ENCODE measurements at regions not wholly inside any gene's neighbourhood (a gene's known extent, or its start where the extent isn't known, plus 50 kb on each side); places are given as distances from the start of the nearest gene placed in this dataset.

GRCh38 chr10:21078410-21079329 lies 181.6 kb upstream of the NEBL start:
- peak in 7 of 10 donors; percentile 25 to 93 (median 56) for DNase-seq
- intact Hi-C loops (cut with DNase I), result loop anchor here (10.0 kb wide), 1 partner anchor 96 kb away; no protein-coding TSS in a partner anchor

DNA sequence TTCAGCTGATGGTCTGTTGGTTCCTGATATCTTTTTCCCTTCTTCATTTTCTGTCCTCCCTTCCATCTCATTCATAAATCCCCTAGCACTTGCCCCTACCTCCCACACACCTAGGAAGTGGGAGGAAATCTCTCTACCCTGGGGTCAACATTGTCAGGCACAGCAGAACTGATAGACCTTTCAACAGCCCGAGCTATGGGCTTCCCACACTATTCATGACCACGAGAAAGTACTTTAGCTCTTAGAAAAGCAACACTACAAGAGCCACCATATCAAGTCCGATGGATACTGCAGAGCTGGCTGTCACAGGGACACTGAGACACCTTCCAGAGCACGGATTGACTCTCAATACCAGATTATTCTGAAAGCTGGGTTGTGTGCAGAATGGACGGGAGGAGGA lies 180.6 kb upstream of the NEBL start:
- DNase-seq, result no peak
- intact Hi-C loops (cut with DNase I), result loop anchor here (10.0 kb wide), 1 partner anchor 97 kb away; no protein-coding TSS in a partner anchor

GRCh38 chr10:21076381-21076780 lies 179.3 kb upstream of the NEBL start:
- intact Hi-C loops (cut with DNase I), result loop anchor here (10.0 kb wide), 1 partner anchor 98 kb away; no protein-coding TSS in a partner anchor
- no peak for DNase-seq

DNA sequence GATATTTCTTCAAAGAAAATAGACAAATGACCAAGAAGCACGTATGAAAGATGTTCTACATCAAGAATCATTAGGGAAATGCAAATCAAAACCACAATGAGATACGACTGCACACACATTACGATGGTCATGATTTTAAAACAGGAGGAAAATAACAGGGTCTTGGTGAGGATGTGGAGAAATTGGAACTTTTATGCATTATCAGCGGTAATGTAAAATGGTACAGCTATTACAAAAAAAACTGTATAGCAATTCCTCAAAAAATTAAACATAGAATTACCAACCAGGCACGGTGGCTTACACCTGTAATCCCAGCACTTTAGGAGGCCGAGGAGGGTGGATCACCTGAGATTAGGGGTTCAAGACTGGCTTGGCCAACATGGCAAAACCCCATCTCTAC lies 178.8 kb upstream of the NEBL start:
- intact Hi-C loops (cut with DNase I), result loop anchor here (10.0 kb wide), 1 partner anchor 99 kb away; no protein-coding TSS in a partner anchor

GRCh38 chr10:21071001-21071673 lies 174.0 kb upstream of the NEBL start:
- intact Hi-C loops (cut with DNase I), result loop anchor here (10.0 kb wide), 1 partner anchor 104 kb away; no protein-coding TSS in a partner anchor
- DNase-seq, result no peak

More for the DNA sequence above, 178.8 kb upstream of the NEBL start:
- DNase-seq, result no peak

- DNase-seq, result no peak
- intact Hi-C loops (cut with DNase I), result loop anchor here (10.0 kb wide), 1 partner anchor 105 kb away; no protein-coding TSS in a partner anchor
Measured at GRCh38 chr10:21069929-21070700, 173.0 kb upstream of the NEBL start.

GRCh38 chr10:21069278-21069677 lies 172.2 kb upstream of the NEBL start:
- DNase-seq, result peak in 7 of 10 donors; percentile 14 to 88 (median 36)

GRCh38 chr10:21068026-21068656 lies 171.0 kb upstream of the NEBL start:
- no peak for DNase-seq
- intact Hi-C loops (cut with DNase I), result no loop called here

More at GRCh38 chr10:21069278-21069677, 172.2 kb upstream of the NEBL start:
- intact Hi-C loops (cut with DNase I), result no loop called here

- intact Hi-C loops (cut with DNase I), result no loop called here
- DNase-seq, result no peak
Measured at GRCh38 chr10:21065621-21066248, 168.6 kb upstream of the NEBL start.

- intact Hi-C loops (cut with DNase I), result no loop called here
- no peak for DNase-seq
Measured at GRCh38 chr10:21061982-21062381, 164.9 kb upstream of the NEBL start.

DNA sequence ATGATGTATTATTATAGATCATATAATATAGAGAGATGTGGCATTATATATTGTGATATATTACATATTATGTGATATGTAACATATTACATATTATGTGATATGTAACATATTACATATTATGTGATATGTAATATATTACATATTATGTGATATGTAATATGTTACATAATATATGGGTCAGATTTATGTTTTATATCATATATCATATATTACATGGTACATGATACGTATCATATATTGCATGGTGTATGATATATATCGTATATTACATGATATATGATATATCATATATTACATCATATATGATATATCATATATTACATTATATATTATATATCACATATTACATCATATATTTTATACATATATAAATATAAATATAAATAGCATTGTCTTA lies 164.1 kb upstream of the NEBL start:
- no peak for DNase-seq
- intact Hi-C loops (cut with DNase I), result no loop called here

GRCh38 chr10:21060626-21061025 lies 163.5 kb upstream of the NEBL start:
- intact Hi-C loops (cut with DNase I), result no loop called here
- no peak for DNase-seq

DNA sequence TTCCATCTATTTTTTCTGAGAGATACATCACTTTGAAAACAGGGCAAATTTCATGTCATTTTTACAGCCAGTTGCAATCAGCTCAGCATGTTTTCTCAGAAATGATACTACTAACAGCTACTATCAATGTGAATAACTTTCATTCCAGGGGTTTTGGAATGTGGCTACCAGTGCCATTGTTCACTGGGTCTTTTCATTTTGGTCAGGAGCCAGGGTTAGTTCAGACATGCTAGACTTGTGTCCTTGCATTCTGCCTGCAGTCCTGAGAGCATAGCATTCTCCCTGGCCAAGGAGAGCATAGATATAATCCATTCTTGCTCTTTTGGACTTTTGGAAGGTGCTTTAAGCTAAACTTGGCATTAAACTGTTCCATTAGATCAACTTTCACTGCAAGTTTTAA lies 160.9 kb upstream of the NEBL start:
- DNase-seq, result no peak
- intact Hi-C loops (cut with DNase I), result no loop called here

- intact Hi-C loops (cut with DNase I), result no loop called here
- DNase-seq, result no peak
Measured at GRCh38 chr10:21057436-21057835, 160.3 kb upstream of the NEBL start.

DNA sequence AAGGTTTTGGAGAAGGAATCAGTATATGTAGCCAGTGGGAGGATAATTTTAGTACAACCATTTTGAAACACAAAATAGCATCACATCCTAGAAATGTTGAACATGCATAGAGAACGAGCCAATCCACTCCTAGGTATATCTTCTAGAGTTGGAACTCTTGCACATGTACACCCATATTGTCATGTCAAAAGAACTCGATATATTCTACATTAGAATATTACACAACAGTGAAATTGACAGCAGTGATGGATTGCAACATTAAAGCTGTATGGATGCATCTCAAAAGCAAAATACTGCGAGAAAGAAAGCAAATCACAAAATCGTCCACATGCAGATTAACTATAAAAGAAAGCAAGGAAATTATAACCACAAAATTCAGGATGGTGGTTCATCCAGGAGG lies 159.3 kb upstream of the NEBL start:
- intact Hi-C loops (cut with DNase I), result no loop called here
- no peak for DNase-seq

DNA sequence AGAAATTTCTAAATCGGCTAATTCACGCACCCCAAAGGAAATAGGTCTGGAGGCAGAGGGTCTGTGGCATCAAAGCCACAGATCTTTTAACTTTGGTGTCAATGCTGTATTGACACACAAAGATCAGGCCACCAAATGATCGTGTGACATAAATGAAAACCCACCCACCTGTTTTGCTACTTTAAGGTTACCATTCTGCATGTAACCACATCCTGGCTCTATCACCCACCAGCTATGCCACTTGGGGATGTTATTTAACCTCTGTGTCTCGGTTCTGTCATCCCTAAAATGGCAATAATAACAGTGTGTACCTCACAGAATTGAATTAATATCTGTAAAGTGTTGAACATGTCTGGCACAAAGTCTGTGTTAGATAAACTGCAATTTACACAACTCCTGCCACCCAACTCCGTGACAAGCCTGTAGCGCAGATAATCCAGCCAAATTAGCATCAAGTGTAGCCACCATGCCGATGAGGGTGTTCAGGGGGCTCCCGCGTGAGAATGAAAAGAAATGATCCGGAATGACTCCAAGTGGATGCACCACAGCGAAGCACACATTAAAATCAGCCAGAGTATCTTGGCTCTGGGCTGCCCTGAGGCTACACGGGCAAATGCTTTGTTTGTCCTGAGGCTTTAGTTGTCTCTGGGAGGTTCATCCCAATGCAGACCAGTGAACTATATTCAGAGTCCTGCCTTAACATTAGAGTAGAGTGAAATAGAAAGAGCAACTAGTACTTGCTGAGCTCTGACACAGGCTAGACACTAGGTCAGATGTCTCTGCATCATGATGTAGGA lies 158.4 kb upstream of the NEBL start:
- no peak for DNase-seq
- intact Hi-C loops (cut with DNase I), result no loop called here

- intact Hi-C loops (cut with DNase I), result no loop called here
Measured at GRCh38 chr10:21053953-21054690, 157.0 kb upstream of the NEBL start.

GRCh38 chr10:21052709-21053104 lies 155.6 kb upstream of the NEBL start:
- intact Hi-C loops (cut with DNase I), result no loop called here
- no peak for DNase-seq

More at GRCh38 chr10:21053953-21054690, 157.0 kb upstream of the NEBL start:
- DNase-seq, result no peak

All from posterior cingulate gyrus (tissue), 11 donors.